ENCODE measurements at regions not wholly inside any gene's neighbourhood (a gene's known extent, or its start where the extent isn't known, plus 50 kb on each side); places are given as distances from the start of the nearest gene placed in this dataset.
"Not testable (repeated sequence)": the region's sequence is repeated elsewhere in the genome, so short reads cannot be mapped to it uniquely, and the experiment has no call there.

GRCh38 chr9:104276709-104277245, 182.7 kb downstream of the SMC2 start:
- no peak for DNase-seq

- no peak for DNase-seq
These were observed 184.9 kb downstream of the SMC2 start for GRCh38 chr9:104278929-104279496.

GRCh38 chr9:104279535-104280177, 185.5 kb downstream of the SMC2 start:
- DNase-seq: no peak

GRCh38 chr9:104280178-104280560, 186.1 kb downstream of the SMC2 start:
- no peak for DNase-seq

- DNase-seq: no peak
These were observed 186.6 kb downstream of the SMC2 start for GRCh38 chr9:104280711-104281110.

GRCh38 chr9:104286187-104286586, 192.1 kb downstream of the SMC2 start:
- DNase-seq: no peak

GRCh38 chr9:104286799-104287198, 192.7 kb downstream of the SMC2 start:
- DNase-seq: no peak

GRCh38 chr9:104287253-104287878, 193.3 kb downstream of the SMC2 start:
- no peak for DNase-seq

- DNase-seq: no peak
These were observed 199.8 kb downstream of the SMC2 start for GRCh38 chr9:104293877-104294276.

- DNase-seq: no peak
These were observed 203.9 kb upstream of the OR13F1 start for GRCh38 chr9:104300124-104300523.

- no peak for DNase-seq
These were observed 202.3 kb upstream of the OR13F1 start for GRCh38 chr9:104301755-104302154.

GRCh38 chr9:104302775-104303174, 201.3 kb upstream of the OR13F1 start:
- no peak for DNase-seq

- no peak for DNase-seq
These were observed 199.1 kb upstream of the OR13F1 start for GRCh38 chr9:104304925-104305324.

GRCh38 chr9:104313396-104314110, 190.5 kb upstream of the OR13F1 start:
- DNase-seq: no peak

- not testable (repeated sequence) for DNase-seq
These were observed 187.7 kb upstream of the OR13F1 start for GRCh38 chr9:104316201-104317009.

- no peak for DNase-seq
These were observed 184.9 kb upstream of the OR13F1 start for GRCh38 chr9:104319198-104319597.

- DNase-seq: no peak
These were observed 184.4 kb upstream of the OR13F1 start for GRCh38 chr9:104319685-104320084.

GRCh38 chr9:104322596-104322995, 181.5 kb upstream of the OR13F1 start:
- no peak for DNase-seq

- DNase-seq: not testable (repeated sequence)
These were observed 179.9 kb upstream of the OR13F1 start for GRCh38 chr9:104323967-104324694.

- no peak for DNase-seq
These were observed 177.2 kb upstream of the OR13F1 start for GRCh38 chr9:104326912-104327311.

- DNase-seq: no peak
These were observed 174.8 kb upstream of the OR13F1 start for GRCh38 chr9:104329245-104329644.

- DNase-seq: no peak
These were observed 173.2 kb upstream of the OR13F1 start for GRCh38 chr9:104330841-104331240.

Measured in stimulated activated CD4-positive, alpha-beta T cell treated with anti-CD3 and anti-CD28 coated beads, Interleukin-4, amount 100 ng/mL, for 1 hour (primary cell).